CD4-positive, alpha-beta T cell (primary cell): ENCODE measurements at regions not wholly inside any gene's neighbourhood (a gene's known extent, or its start where the extent isn't known, plus 50 kb on each side); places are given as distances from the start of the nearest gene placed in this dataset.

Experiments used
- ATAC-seq: fragments of 200-7000 bp; cut with Tn5 transposase; one replicate; pipeline ENCODE4 v1.10.0; 2022; ENCODE audit warnings: mild to moderate bottlenecking; ENCODE audit not compliant: poor library complexity
- CTCF ChIA-PET: fragments of 350-600 bp; sonication (Branson Sonifier 250); formaldehyde crosslinking; loops from one replicate; lab custom pipeline; 2021; ENCODE audit warnings: antibody characterized with exemption, inconsistent platforms; lab: Charles Lee
- POLR2A ChIA-PET: fragments of 350-600 bp; sonication (Branson Sonifier 250); formaldehyde crosslinking; loops from one replicate; lab custom pipeline; 2021; ENCODE audit warnings: antibody characterized with exemption, inconsistent platforms; lab: Charles Lee
- DNase-seq, 14 experiments: peaks; one replicate each; pipeline ENCODE4 v3.0.0-alpha.2; 2013 to 2020; ENCODE audit warnings: mixed read lengths in 2 of 14
- H3K27ac ChIP-seq, 2 donors: one replicate each; pipeline versions ENCODE4 v1.5.1 to v1.7.0; 2013; ENCODE audit warnings: low read length in 2 of 2, low read depth in 1 of 2, mild to moderate bottlenecking in 1 of 2
- H3K27me3 ChIP-seq, 2 experiments: 1 replicate in 1 of 2; 2 replicates in 1 of 2; pipeline versions ENCODE4 v1.6.1 to v1.7.0; 2013; ENCODE audit warnings: low read length in 2 of 2, control low read depth in 1 of 2, mild to moderate bottlenecking in 1 of 2, moderate library complexity in 1 of 2; ENCODE audit not compliant: insufficient read depth in 2 of 2, control insufficient read depth in 1 of 2
- H3K36me3 ChIP-seq: one replicate; pipeline ENCODE4 v1.6.1; 2013; ENCODE audit warnings: low read length, control low read depth; ENCODE audit not compliant: insufficient read depth
- H3K4me1 ChIP-seq: one replicate; pipeline ENCODE4 v1.6.1; 2013; ENCODE audit warnings: low read length, control low read depth; ENCODE audit not compliant: insufficient read depth
- H3K4me3 ChIP-seq: one replicate; pipeline ENCODE4 v1.5.1; 2013; ENCODE audit warnings: mild to moderate bottlenecking, low read length, moderate library complexity
- H3K9me3 ChIP-seq, 2 experiments: 1 replicate in 1 of 2; 2 replicates in 1 of 2; pipeline versions ENCODE4 v1.6.1 to v1.7.0; 2013; ENCODE audit warnings: low read length in 2 of 2, mild to moderate bottlenecking in 2 of 2, control low read depth in 1 of 2, moderate library complexity in 1 of 2; ENCODE audit not compliant: control insufficient read depth in 1 of 2, insufficient read depth in 1 of 2
- H3K27ac Mint-ChIP-seq: one replicate; pipeline ENCODE4 v1.8.0; 2020; ENCODE audit warnings: mixed read lengths
- H3K27me3 Mint-ChIP-seq: one replicate; pipeline ENCODE4 v1.8.0; 2021; ENCODE audit warnings: mixed read lengths
- H3K36me3 Mint-ChIP-seq: one replicate; pipeline ENCODE4 v1.8.0; 2021; ENCODE audit warnings: low read depth, mixed read lengths
- H3K4me1 Mint-ChIP-seq: one replicate; pipeline ENCODE4 v1.8.0; 2021; ENCODE audit warnings: low read depth, mixed read lengths
- H3K4me3 Mint-ChIP-seq: one replicate; pipeline ENCODE4 v1.8.0; 2020; ENCODE audit warnings: mild to moderate bottlenecking, mixed read lengths
- H3K9me3 Mint-ChIP-seq: one replicate; pipeline ENCODE4 v1.8.0; 2020; ENCODE audit warnings: mixed read lengths
- CTCF ChIP-seq: fragments of 200-600 bp; IDR thresholded peaks from one replicate; pipeline ENCODE4 v1.8.0; 2022; ENCODE audit warnings: antibody characterized with exemption, mild to moderate bottlenecking
- intact Hi-C, 2 experiments: fragments of 100-400 bp; cut with DNase I in 1 of 2; cut with micrococcal nuclease in 1 of 2; formaldehyde crosslinking; loops; one replicate each; pipeline versions ENCODE4 v1.15.1 to v1.9.0; 2023 to 2025; cut with DNase I, micrococcal nuclease

GRCh38 chr3:134090031-134090430 lies 60.3 kb upstream of the SLCO2A1 start:
- Mint-ChIP-seq H3K4me1 (no peaks in the 10 kb centered on the region), H3K4me3 (no peak overlapping the region), H3K36me3 (no peaks in the 10 kb centered on the region), H3K9me3 (peaks cover 5% of the 10 kb centered on the region), H3K27ac (no peak overlapping the region), H3K27me3 (no peaks in the 10 kb centered on the region)
- ATAC-seq: no peak
- DNase-seq: no peak
- TF ChIP-seq CTCF: no peak
- POLR2A ChIA-PET: no interaction called here
- no peak overlapping the region for H3K4me3 ChIP-seq
- peaks cover 3 to 12% of the 10 kb centered on the region in 2 experiments for H3K9me3 ChIP-seq
- intact Hi-C loops: no loop called here
- H3K36me3 ChIP-seq: no peaks in the 10 kb centered on the region
- H3K4me1 ChIP-seq: no peaks in the 10 kb centered on the region
- H3K27me3 ChIP-seq: no peaks in the 10 kb centered on the region
- no peak overlapping the region for H3K27ac ChIP-seq
- CTCF ChIA-PET: no interaction called here

GRCh38 chr3:134087060-134087974 lies 57.6 kb upstream of the SLCO2A1 start:
- no peak for ATAC-seq
- H3K36me3 ChIP-seq: no peaks in the 10 kb centered on the region
- no peaks in the 10 kb centered on the region for H3K4me1 Mint-ChIP-seq
- H3K27ac Mint-ChIP-seq: no peak overlapping the region
- no peaks in the 10 kb centered on the region for H3K36me3 Mint-ChIP-seq
- intact Hi-C loops: no loop called here
- ChIA-PET CTCF (no interaction called here), POLR2A (no interaction called here)
- H3K4me3 Mint-ChIP-seq: no peak overlapping the region
- no peaks in the 10 kb centered on the region for H3K27me3 Mint-ChIP-seq
- no peak for TF ChIP-seq CTCF
- H3K27ac ChIP-seq: no peak overlapping the region
- peaks cover 5% of the 10 kb centered on the region for H3K9me3 Mint-ChIP-seq
- no peak for DNase-seq
- peaks cover 0 to 14% of the 10 kb centered on the region in 2 experiments for H3K9me3 ChIP-seq
- H3K4me1 ChIP-seq: no peaks in the 10 kb centered on the region
- peaks cover 0 to 2% of the 10 kb centered on the region in 2 experiments for H3K27me3 ChIP-seq
- H3K4me3 ChIP-seq: no peak overlapping the region

GRCh38 chr3:134086616-134087015 lies 56.9 kb upstream of the SLCO2A1 start:
- no peaks in the 10 kb centered on the region for H3K27me3 Mint-ChIP-seq
- DNase-seq: no peak
- no peak overlapping the region for H3K27ac ChIP-seq
- H3K36me3 ChIP-seq: no peaks in the 10 kb centered on the region
- ChIA-PET POLR2A (no interaction called here), CTCF (no interaction called here)
- intact Hi-C loops: no loop called here
- no peaks in the 10 kb centered on the region for H3K36me3 Mint-ChIP-seq
- no peaks in the 10 kb centered on the region for H3K4me1 ChIP-seq
- TF ChIP-seq CTCF: no peak
- H3K27ac Mint-ChIP-seq: no peak overlapping the region
- no peak overlapping the region for H3K4me3 Mint-ChIP-seq
- peaks cover 0 to 14% of the 10 kb centered on the region in 2 experiments for H3K9me3 ChIP-seq
- H3K27me3 ChIP-seq: peaks cover 0 to 2% of the 10 kb centered on the region in 2 experiments
- H3K9me3 Mint-ChIP-seq: peaks cover 5% of the 10 kb centered on the region
- no peaks in the 10 kb centered on the region for H3K4me1 Mint-ChIP-seq
- no peak overlapping the region for H3K4me3 ChIP-seq
- ATAC-seq: no peak
